C4-2B (cell line): ENCODE measurements at regions not wholly inside any gene's neighbourhood (a gene's known extent, or its start where the extent isn't known, plus 50 kb on each side); places are given as distances from the start of the nearest gene placed in this dataset.

Experiments
- CTCF ChIP-seq: fragments of 450-650 bp; conservative IDR thresholded peaks from 2 replicates; pipeline ENCODE4 v1.5.1; 2017; ENCODE audit warnings: mild to moderate bottlenecking
- ZFX ChIP-seq: fragments of 450-650 bp; IDR thresholded peaks from 2 replicates; pipeline ENCODE4 v1.6.1; 2017

- TF ChIP-seq CTCF (no peak), ZFX (no peak)
These were observed 105.6 kb upstream of the IL12B start for GRCh38 chr5:159435855-159436254.
